T follicular helper cell (primary cell): ENCODE measurements at regions not wholly inside any gene's neighbourhood (a gene's known extent, or its start where the extent isn't known, plus 50 kb on each side); places are given as distances from the start of the nearest gene placed in this dataset.

ENCODE experiments used
- DNase-seq: peaks from one replicate; pipeline ENCODE4 v3.0.0-alpha.2; 2020; ENCODE audit warnings: low read depth

DNA sequence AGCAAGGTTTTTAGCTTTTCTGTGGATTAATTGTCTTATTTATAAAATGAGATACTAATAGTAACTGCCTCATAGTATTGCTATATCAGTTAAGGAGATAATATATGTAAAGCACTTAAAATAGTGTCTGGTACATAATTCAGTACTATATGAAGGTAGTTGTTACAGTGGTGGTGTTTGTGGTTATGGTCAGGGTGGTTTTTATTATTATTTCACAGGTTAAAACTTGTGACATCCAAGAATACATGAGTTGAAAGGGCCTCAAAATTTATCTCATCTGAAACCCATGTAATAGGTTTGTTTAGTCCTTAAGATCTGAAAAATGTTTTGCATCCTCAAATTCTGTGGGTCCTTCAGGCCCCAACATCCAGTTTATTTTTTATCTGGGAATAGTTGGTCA is 369.5 kb upstream of the LRATD1 start:
- no peak for DNase-seq

GRCh38 chr2:14270036-14270582 is 362.4 kb upstream of the LRATD1 start:
- DNase-seq: no peak

GRCh38 chr2:14272396-14273075 is 360.0 kb upstream of the LRATD1 start:
- DNase-seq: no peak

DNA sequence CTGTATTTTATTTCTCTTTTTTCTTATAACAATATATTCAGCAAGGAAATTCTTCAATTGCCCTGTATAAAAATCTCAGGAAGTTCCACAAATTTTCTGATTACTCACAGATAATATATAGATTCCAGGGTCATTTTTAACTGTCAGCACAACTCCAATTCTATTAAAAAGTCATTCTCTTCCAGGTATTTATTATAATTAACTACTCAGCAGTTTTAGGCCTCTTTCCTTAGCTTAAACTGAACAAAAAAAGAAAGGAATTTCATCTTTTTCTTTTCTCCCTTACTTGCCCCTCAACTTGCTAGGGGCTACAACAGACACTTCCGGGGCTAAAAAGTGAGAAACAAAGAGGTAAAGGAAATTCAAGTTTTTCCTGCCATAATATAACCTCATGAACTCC is 358.9 kb upstream of the LRATD1 start:
- DNase-seq: no peak

DNA sequence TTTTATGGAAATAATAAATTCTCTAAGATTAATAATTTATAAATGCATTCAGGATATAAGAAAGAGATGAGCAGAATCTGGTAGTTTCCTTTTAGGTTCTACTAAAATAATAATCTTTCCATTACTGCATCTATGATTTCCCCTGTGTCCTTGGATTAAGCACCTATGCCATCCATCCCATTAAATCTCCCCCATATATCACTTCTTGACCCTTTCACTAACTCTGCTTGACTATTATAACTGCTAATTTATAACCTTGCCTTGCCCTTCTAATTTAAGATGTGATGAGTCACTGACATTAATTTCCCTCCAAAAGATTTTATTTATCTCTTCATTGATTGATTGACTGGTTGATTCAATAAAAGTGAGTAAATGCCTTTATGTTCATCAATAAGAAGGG is 348.3 kb upstream of the LRATD1 start:
- no peak for DNase-seq

DNA sequence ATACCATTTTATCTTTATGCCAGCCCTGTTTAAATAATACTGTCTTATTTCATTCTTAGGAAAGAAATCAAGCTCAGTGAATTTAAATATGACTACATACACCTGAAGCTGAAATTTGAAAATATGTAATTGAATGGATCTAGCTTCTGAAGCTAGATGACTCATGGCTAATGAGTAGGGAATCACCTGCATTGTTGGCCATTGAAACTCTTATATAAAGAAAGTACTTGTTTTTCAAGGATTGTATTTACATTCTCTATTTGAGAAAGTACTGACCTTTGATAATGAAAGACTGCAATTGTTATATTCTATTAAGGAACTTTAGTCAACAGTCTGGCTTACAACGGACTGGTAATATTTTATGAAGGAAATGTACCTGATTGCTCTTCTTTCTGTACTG is 346.7 kb upstream of the LRATD1 start:
- no peak for DNase-seq

GRCh38 chr2:14288016-14288415 is 344.5 kb upstream of the LRATD1 start:
- DNase-seq: no peak

DNA sequence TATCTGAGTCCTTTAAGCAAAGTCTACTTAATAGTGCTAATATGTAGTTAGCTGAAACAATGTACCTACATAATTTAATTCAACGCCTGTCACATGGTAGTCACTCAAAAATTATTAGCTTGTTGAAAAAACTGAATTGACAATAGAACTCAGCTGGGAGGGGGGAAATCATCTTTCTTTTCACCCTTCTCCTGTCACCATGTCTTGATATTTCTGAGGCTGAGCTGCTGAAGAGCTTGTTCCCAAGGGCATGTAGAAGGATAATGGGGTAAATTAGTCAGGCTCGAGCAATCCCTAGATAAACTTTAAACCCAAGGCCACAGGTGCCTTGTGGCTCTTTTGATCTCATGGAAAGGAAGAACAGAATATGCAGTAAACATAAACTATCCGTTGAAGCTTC is 339.6 kb upstream of the LRATD1 start:
- DNase-seq: no peak

GRCh38 chr2:14297340-14297739 is 335.2 kb upstream of the LRATD1 start:
- no peak for DNase-seq

GRCh38 chr2:14297906-14298305 is 334.6 kb upstream of the LRATD1 start:
- DNase-seq: no peak

DNA sequence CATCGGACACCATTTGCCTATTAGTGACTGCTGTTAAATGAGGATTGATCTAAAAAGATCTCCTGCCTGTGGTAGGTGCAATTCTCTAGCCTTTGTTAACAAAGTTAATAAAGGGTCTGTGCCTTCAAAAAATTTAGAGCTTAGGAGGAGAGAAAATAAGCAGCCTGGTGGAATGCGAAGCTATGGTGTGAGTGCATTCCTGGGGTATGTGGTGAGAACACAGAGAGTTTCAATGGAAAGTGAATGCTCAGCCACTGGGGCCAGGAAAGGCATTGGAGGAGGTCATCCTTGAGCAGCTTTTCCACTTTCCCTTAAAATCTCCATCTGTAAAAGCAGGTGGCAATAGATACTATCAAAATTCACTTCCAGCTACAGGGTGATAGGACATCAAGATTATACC is 331.2 kb upstream of the LRATD1 start:
- DNase-seq: no peak

- DNase-seq: no peak
Measured at GRCh38 chr2:14303366-14304115, 329.0 kb upstream of the LRATD1 start.

DNA sequence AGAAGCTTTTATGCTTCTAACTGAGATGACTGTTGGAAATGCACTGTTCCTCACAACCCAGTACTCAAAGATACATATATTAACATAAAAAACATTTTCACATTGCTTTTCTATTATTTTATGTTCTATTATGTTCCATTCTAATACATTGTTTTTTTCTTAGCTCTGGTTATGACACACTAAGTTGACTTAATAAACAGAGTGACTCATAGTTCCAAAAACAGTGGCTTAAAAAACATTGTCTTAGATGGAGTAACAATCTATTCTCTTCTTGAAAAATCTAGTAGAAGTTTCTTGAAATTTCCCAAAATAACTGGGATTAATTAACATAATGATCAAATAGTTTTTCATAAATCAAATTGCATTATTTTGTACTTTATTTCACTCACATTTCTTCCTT is 328.2 kb upstream of the LRATD1 start:
- DNase-seq: no peak

- DNase-seq: no peak
Measured at GRCh38 chr2:14306268-14306861, 326.2 kb upstream of the LRATD1 start.

DNA sequence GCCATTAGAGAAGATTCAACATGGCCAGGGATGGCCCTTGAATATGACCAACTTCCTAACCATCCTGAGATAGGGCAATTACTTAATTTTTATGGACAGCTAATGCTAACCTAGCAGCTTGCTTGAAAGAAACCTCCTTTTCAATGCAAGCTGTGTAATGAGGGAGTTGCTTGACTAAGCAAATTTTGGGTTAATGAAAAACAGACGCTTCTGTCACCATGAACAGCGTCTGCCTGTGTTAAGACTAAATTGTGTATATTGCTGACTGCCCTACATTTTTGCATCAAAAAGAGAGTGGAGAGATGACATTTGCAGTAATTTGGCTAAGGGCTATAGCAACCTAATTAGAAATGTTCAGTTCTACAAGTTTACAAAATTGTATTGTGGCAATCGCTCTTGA is 319.2 kb upstream of the LRATD1 start:
- DNase-seq: no peak

GRCh38 chr2:14316594-14316993 is 315.9 kb upstream of the LRATD1 start:
- no peak for DNase-seq

- DNase-seq: no peak
Measured at GRCh38 chr2:14321357-14321756, 311.2 kb upstream of the LRATD1 start.

DNA sequence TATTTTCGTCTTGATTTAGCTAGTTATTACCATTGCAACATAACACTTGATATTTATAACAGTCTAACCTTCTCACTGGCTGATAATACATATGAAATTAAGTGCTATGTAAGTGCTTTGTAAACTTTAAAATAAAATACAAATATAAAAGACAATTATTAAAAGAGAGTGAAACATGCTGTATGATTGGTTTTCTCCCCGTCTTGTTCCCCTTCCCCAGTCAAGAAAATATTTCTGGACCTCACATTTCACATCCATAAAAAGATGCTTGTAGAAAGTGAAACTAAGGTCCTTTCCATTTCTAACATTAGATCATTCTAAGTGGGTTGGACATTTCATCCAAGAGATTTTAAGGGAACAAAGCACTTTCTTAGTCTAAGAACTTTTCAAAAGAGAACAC is 310.2 kb upstream of the LRATD1 start:
- DNase-seq: no peak

DNA sequence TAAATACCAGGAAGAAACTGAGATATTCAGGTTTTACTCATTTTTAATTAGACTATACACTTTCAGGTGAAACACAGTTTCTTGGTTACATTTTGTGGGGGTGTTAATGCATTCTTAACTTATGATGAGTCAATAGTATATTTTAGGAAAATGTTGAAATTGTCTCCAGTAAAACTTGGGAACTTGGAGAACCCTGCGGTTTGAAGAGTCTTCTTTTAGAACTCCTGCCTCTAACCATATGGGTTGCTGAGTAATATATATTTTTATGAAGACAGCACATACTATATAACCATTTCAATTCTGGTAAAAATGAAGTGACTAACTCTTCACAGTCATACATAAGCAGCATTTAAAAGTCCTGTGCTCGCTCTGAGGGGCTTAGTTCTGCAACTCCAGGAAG is 308.2 kb upstream of the LRATD1 start:
- no peak for DNase-seq

GRCh38 chr2:14330884-14331283 is 301.6 kb upstream of the LRATD1 start:
- no peak for DNase-seq

- DNase-seq: no peak
Measured at GRCh38 chr2:14336759-14337382, 295.6 kb upstream of the LRATD1 start.

DNA sequence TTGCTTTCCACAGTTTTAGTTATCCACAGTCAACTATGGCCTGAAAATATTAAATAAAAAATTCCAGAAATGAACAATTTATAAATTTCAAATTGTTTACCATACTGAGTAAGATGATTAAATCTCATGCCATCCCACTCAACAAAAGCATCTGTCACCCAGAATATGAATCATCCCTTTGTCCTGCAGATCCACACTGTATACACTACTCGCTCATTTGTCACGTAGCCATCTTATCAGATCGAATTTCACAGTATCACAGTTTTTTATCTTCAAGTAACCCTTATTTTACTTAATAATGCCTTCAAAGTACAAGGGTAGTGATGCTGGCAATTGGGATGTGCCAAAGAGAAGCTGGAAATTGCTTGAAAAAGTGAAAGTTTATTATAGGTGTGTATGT is 291.8 kb upstream of the LRATD1 start:
- DNase-seq: no peak

DNA sequence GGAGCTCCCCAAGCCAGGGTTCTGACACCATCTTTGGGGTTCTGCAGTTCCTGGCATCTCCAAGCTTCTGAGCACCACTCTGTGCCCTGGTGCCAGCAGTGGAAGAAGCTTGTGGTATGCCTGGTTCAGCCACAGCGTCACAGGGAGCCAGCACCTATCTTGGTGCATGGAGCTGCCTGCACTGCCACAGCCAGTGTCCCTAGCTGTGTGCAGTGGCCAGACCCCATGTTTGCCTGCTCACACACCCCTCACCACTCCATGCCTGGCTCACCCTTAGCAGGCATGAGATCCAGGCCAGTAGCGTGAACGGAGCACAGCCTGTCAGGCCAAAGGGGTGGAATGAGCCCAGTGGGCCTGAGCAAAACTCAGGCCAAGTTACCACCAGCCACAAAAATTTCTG is 290.2 kb upstream of the LRATD1 start:
- no peak for DNase-seq
